ENCODE measurements at regions not wholly inside any gene's neighbourhood (a gene's known extent, or its start where the extent isn't known, plus 50 kb on each side); places are given as distances from the start of the nearest gene placed in this dataset.

- Histone ChIP-seq H3K4me1 (ENCODE audit: insufficient read depth, low read length, poor library complexity, severe bottlenecking) (no peaks in the 10 kb centered on the region), H3K79me2 (ENCODE audit: insufficient read depth, low read length) (no peaks in the 10 kb centered on the region), H2AFZ (ENCODE audit: low read length) (no peak overlapping the region), H4K20me1 (ENCODE audit: insufficient read depth, low read length, poor library complexity, severe bottlenecking) (no peaks in the 10 kb centered on the region), H3K27me3 (ENCODE audit: insufficient read depth, low read length, poor library complexity, severe bottlenecking) (no peaks in the 10 kb centered on the region), H3K9me2 (replicated peaks; ENCODE audit: low read depth, low read length) (no peaks in the 10 kb centered on the region), H3K9ac (ENCODE audit: low read depth, low read length, poor library complexity, severe bottlenecking) (no peak overlapping the region), H3K4me3 (ENCODE audit: low read length, poor library complexity, severe bottlenecking) (no peak overlapping the region), H3K9me3 (ENCODE audit: insufficient read depth, low read depth, low read length) (no peaks in the 10 kb centered on the region), H3K4me2 (ENCODE audit: low read depth, low read length, poor library complexity, severe bottlenecking) (no peak overlapping the region), H3F3A (ENCODE audit: low read depth) (no peaks in the 10 kb centered on the region), H3K36me3 (ENCODE audit: insufficient read depth, low read length) (no peaks in the 10 kb centered on the region)
- no peak for TF ChIP-seq EZH2phosphoT487 (IDR thresholded peaks at IDR 0.05; ENCODE audit: borderline replicate concordance)
- no peak for TF ChIP-seq CTCF (conservative IDR thresholded peaks at IDR 0.05; ENCODE audit: low read length)
Observed at GRCh38 chr5:50898966-50899365, 232.5 kb downstream of the PARP8 start.

- Histone ChIP-seq H2AFZ (ENCODE audit: low read length) (no peak overlapping the region), H3K4me2 (ENCODE audit: low read depth, low read length, poor library complexity, severe bottlenecking) (no peak overlapping the region), H3K9me2 (replicated peaks; ENCODE audit: low read depth, low read length) (no peaks in the 10 kb centered on the region), H3K4me1 (ENCODE audit: insufficient read depth, low read length, poor library complexity, severe bottlenecking) (no peaks in the 10 kb centered on the region), H4K20me1 (ENCODE audit: insufficient read depth, low read length, poor library complexity, severe bottlenecking) (no peaks in the 10 kb centered on the region), H3K27me3 (ENCODE audit: insufficient read depth, low read length, poor library complexity, severe bottlenecking) (no peaks in the 10 kb centered on the region), H3K79me2 (ENCODE audit: insufficient read depth, low read length) (no peaks in the 10 kb centered on the region), H3F3A (ENCODE audit: low read depth) (no peaks in the 10 kb centered on the region), H3K4me3 (ENCODE audit: low read length, poor library complexity, severe bottlenecking) (no peak overlapping the region), H3K36me3 (ENCODE audit: insufficient read depth, low read length) (no peaks in the 10 kb centered on the region), H3K9me3 (ENCODE audit: insufficient read depth, low read depth, low read length) (no peaks in the 10 kb centered on the region), H3K9ac (ENCODE audit: low read depth, low read length, poor library complexity, severe bottlenecking) (no peak overlapping the region)
- TF ChIP-seq EZH2phosphoT487 (IDR thresholded peaks at IDR 0.05; ENCODE audit: borderline replicate concordance), result no peak
- no peak for TF ChIP-seq CTCF (conservative IDR thresholded peaks at IDR 0.05; ENCODE audit: low read length)
Observed at GRCh38 chr5:50900952-50901510, 234.6 kb downstream of the PARP8 start.

- H3K79me2 ChIP-seq (ENCODE audit: insufficient read depth, low read length), result no peaks in the 10 kb centered on the region
- H3K9me2 ChIP-seq (replicated peaks; ENCODE audit: low read depth, low read length), result no peaks in the 10 kb centered on the region
- H3K9me3 ChIP-seq (ENCODE audit: insufficient read depth, low read depth, low read length), result no peaks in the 10 kb centered on the region
- H3K27me3 ChIP-seq (ENCODE audit: insufficient read depth, low read length, poor library complexity, severe bottlenecking), result no peaks in the 10 kb centered on the region
- no peak overlapping the region for H3K4me2 ChIP-seq (ENCODE audit: low read depth, low read length, poor library complexity, severe bottlenecking)
- no peak overlapping the region for H3K9ac ChIP-seq (ENCODE audit: low read depth, low read length, poor library complexity, severe bottlenecking)
- H4K20me1 ChIP-seq (ENCODE audit: insufficient read depth, low read length, poor library complexity, severe bottlenecking), result no peaks in the 10 kb centered on the region
- TF ChIP-seq EZH2phosphoT487 (IDR thresholded peaks at IDR 0.05; ENCODE audit: borderline replicate concordance) (no peak), CTCF (conservative IDR thresholded peaks at IDR 0.05; ENCODE audit: low read length) (no peak)
- no peaks in the 10 kb centered on the region for H3F3A ChIP-seq (ENCODE audit: low read depth)
- H3K4me1 ChIP-seq (ENCODE audit: insufficient read depth, low read length, poor library complexity, severe bottlenecking), result no peaks in the 10 kb centered on the region
- H2AFZ ChIP-seq (ENCODE audit: low read length), result no peak overlapping the region
- H3K4me3 ChIP-seq (ENCODE audit: low read length, poor library complexity, severe bottlenecking), result no peak overlapping the region
- H3K36me3 ChIP-seq (ENCODE audit: insufficient read depth, low read length), result no peaks in the 10 kb centered on the region
Observed at GRCh38 chr5:50903651-50904050, 237.2 kb downstream of the PARP8 start.
